ENCODE measurements at regions not wholly inside any gene's neighbourhood (a gene's known extent, or its start where the extent isn't known, plus 50 kb on each side); places are given as distances from the start of the nearest gene placed in this dataset.

DNA sequence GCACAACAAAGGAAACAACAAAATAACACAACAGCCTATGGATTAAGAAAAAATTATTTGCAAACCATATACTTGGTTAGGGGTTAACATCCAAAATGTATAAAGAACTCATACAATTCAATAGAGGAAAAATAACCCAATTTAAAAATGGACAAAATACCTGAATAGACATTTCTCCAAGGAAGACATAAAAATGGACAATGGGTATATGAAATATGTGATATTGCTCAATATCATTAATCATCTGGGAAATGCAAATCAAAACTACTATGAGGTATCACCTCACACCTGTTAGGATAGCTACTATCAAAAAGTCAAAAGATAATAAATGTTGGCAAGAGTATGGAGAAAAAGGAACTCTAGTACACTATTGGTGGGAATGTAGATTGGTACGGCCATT lies 71.0 kb upstream of the THRB start:
- no peak for TF ChIP-seq POLR2A (IDR thresholded peaks at IDR 0.05; ENCODE audit: low read depth)
- TF ChIP-seq, protein P1, sequence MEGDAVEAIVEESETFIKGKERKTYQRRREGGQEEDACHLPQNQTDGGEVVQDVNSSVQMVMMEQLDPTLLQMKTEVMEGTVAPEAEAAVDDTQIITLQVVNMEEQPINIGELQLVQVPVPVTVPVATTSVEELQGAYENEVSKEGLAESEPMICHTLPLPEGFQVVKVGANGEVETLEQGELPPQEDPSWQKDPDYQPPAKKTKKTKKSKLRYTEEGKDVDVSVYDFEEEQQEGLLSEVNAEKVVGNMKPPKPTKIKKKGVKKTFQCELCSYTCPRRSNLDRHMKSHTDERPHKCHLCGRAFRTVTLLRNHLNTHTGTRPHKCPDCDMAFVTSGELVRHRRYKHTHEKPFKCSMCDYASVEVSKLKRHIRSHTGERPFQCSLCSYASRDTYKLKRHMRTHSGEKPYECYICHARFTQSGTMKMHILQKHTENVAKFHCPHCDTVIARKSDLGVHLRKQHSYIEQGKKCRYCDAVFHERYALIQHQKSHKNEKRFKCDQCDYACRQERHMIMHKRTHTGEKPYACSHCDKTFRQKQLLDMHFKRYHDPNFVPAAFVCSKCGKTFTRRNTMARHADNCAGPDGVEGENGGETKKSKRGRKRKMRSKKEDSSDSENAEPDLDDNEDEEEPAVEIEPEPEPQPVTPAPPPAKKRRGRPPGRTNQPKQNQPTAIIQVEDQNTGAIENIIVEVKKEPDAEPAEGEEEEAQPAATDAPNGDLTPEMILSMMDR (IDR thresholded peaks at IDR 0.05): no peak
- no peak for TF ChIP-seq POLR2AphosphoS5 (IDR thresholded peaks at IDR 0.05)
- TF ChIP-seq EP300 (IDR thresholded peaks at IDR 0.05): no peak

All from esophagus muscularis mucosa (tissue), 4 donors.